KMS-11 (cell line): ENCODE measurements at regions not wholly inside any gene's neighbourhood (a gene's known extent, or its start where the extent isn't known, plus 50 kb on each side); places are given as distances from the start of the nearest gene placed in this dataset.

Experiments
- H2AFZ ChIP-seq: fragments of 200-600 bp; sonication (generic); 2 replicates; pipeline ENCODE4 v1.6.1; 2016; ENCODE audit warnings: antibody characterized with exemption, mixed run types, low read depth
- H3K27ac ChIP-seq: fragments of 200-600 bp; sonication (generic); 2 replicates; pipeline ENCODE4 v1.6.1; 2016; ENCODE audit warnings: mild to moderate bottlenecking, mixed run types
- H3K27me3 ChIP-seq: fragments of 200-600 bp; sonication (generic); 2 replicates; pipeline ENCODE4 v1.6.1; 2017; ENCODE audit warnings: mild to moderate bottlenecking, low read depth, mixed run types, moderate library complexity; ENCODE audit not compliant: insufficient read depth
- H3K36me3 ChIP-seq: fragments of 200-600 bp; sonication (generic); 2 replicates; pipeline ENCODE4 v1.6.1; 2017; ENCODE audit warnings: mild to moderate bottlenecking, mixed run types; ENCODE audit not compliant: insufficient read depth
- H3K4me1 ChIP-seq: fragments of 200-600 bp; sonication (generic); 2 replicates; pipeline ENCODE4 v1.6.1; 2016; ENCODE audit warnings: mild to moderate bottlenecking, low read depth, mixed run types; ENCODE audit not compliant: poor library complexity, severe bottlenecking
- H3K4me2 ChIP-seq: fragments of 200-600 bp; sonication (generic); 2 replicates; pipeline ENCODE4 v1.7.0; 2016; ENCODE audit warnings: mild to moderate bottlenecking, mixed run types
- H3K4me3 ChIP-seq: fragments of 200-600 bp; sonication (generic); IDR thresholded peaks from 2 replicates; pipeline ENCODE4 v1.6.1; 2017; ENCODE audit warnings: low read depth, low read length, mixed read lengths; ENCODE audit not compliant: insufficient read depth
- H3K79me2 ChIP-seq: fragments of 200-600 bp; sonication (generic); 2 replicates; pipeline ENCODE4 v1.6.1; 2016; ENCODE audit warnings: low read depth, mixed run types; ENCODE audit not compliant: insufficient read depth
- H3K9ac ChIP-seq: fragments of 200-600 bp; sonication (generic); 2 replicates; pipeline ENCODE4 v1.6.1; 2016; ENCODE audit warnings: mild to moderate bottlenecking, mixed run types
- H4K20me1 ChIP-seq: fragments of 200-600 bp; sonication (generic); 2 replicates; pipeline ENCODE4 v1.6.1; 2016; ENCODE audit warnings: mild to moderate bottlenecking, mixed run types; ENCODE audit not compliant: insufficient read depth
- CTCF ChIP-seq: fragments of 200-600 bp; sonication (generic); conservative IDR thresholded peaks from 2 replicates; pipeline ENCODE4 v1.6.1; 2017; ENCODE audit warnings: low read depth, mild to moderate bottlenecking, antibody characterized with exemption, low read length, moderate library complexity, mixed read lengths

DNA sequence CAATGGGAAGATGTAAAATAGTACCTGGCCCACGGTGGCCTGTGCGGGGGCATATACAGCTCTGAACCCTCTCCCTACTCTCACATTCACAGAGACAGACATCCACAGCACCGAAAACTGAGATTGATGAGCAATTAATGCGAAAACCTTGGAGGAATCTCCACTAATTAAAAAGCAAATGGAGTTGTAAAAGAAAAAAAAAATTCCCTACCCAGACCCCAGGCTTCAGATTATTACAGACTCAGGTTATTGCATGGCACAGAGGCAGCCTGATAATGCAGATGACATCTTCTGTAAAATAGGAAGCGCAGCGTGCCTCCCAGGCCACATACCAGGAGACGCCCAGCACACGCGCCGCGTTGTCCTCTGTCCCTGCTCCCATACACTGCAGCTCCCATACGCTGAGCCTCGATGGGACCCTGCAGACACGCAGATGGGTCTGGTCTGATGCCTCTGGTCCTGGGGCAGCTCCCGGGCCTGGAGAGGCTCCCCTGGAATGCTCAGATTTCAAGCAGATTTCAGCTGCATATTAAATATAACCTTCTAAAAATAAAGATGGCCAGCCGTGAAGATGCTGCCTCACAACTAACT, 496.1 kb upstream of the MYT1L start:
- Histone ChIP-seq H3K27ac (no peak overlapping the region), H3K36me3 (no peaks in the 10 kb centered on the region)
- no peak for TF ChIP-seq CTCF

GRCh38 chr2:2826621-2827020, 495.5 kb upstream of the MYT1L start:
- Histone ChIP-seq H3K36me3 (no peaks in the 10 kb centered on the region), H3K4me1 (no peaks in the 10 kb centered on the region), H3K9ac (no peak overlapping the region), H3K27me3 (no peaks in the 10 kb centered on the region), H4K20me1 (no peaks in the 10 kb centered on the region), H3K4me2 (no peak overlapping the region), H3K4me3 (no peak overlapping the region), H2AFZ (no peak overlapping the region), H3K79me2 (no peaks in the 10 kb centered on the region), H3K27ac (no peak overlapping the region)
- TF ChIP-seq CTCF: no peak

More for the DNA sequence above, 496.1 kb upstream of the MYT1L start:
- Histone ChIP-seq H4K20me1 (no peaks in the 10 kb centered on the region), H3K4me3 (no peak overlapping the region), H3K79me2 (no peaks in the 10 kb centered on the region), H3K27me3 (no peaks in the 10 kb centered on the region), H2AFZ (no peak overlapping the region), H3K4me1 (no peaks in the 10 kb centered on the region), H3K9ac (no peak overlapping the region), H3K4me2 (no peak overlapping the region)

DNA sequence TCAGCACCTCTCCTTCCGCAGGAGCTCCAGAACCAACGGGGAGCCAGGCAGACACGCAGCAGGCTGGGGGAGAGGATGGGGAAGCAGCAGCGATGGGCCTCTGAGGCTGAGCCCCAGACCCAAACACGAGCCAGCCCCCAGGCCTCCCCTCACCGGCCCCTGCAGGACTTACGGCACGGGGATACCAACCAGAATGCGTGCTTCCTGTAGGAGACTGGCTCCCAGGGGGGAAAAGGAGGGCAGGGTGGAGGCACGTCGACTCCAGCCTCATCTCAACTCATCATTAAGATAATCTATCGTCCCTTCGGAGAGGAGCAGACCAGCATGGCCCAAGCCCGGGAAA, 495.1 kb upstream of the MYT1L start:
- H3K4me2 ChIP-seq: no peak overlapping the region
- no peaks in the 10 kb centered on the region for H3K4me1 ChIP-seq
- no peak overlapping the region for H3K27ac ChIP-seq
- TF ChIP-seq CTCF: no peak
- H3K36me3 ChIP-seq: no peaks in the 10 kb centered on the region
- no peaks in the 10 kb centered on the region for H3K27me3 ChIP-seq
- H2AFZ ChIP-seq: no peak overlapping the region
- no peak overlapping the region for H3K9ac ChIP-seq
- no peaks in the 10 kb centered on the region for H3K79me2 ChIP-seq
- H4K20me1 ChIP-seq: no peaks in the 10 kb centered on the region
- no peak overlapping the region for H3K4me3 ChIP-seq

DNA sequence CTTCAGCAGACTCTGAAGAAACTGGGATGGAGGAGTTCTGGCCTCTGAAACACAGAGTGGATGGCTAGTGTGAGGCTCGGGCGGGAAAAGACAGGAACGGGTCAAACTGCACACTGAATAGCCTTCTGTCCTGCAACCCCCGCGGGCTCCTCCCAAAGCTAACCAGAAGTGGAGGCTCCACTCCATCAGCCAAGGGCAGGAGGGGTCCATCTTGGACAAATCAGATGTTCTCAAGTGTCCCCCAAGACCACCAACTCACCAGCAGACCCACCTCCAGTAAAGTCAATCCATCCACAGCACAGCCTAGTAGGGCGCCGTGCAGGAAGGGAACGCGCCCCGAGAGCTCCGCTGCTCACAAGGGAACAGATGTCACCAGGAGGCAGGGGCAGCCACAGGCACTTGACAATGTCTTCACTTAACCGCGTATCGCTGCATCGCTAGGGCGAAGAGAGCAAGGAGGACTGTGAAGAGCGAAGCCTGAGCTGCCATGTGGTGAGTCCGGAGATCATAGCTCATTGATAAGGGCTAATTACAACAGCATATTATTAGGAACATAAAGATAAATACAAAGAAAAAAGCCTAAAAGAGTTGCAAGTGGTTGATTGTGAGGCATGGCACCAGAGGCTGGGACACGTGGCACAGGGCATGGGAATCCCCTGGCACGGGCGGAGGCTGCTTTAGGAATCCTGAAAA, 494.6 kb upstream of the MYT1L start:
- H3K27ac ChIP-seq: no peak overlapping the region
- no peak for TF ChIP-seq CTCF
- no peak overlapping the region for H3K4me3 ChIP-seq
- H3K4me2 ChIP-seq: no peak overlapping the region
- no peaks in the 10 kb centered on the region for H3K79me2 ChIP-seq
- no peak overlapping the region for H3K9ac ChIP-seq
- H2AFZ ChIP-seq: no peak overlapping the region
- no peaks in the 10 kb centered on the region for H3K27me3 ChIP-seq
- H3K4me1 ChIP-seq: no peaks in the 10 kb centered on the region
- H4K20me1 ChIP-seq: no peaks in the 10 kb centered on the region
- no peaks in the 10 kb centered on the region for H3K36me3 ChIP-seq
